DOHH2 (cell line): ENCODE measurements at regions not wholly inside any gene's neighbourhood (a gene's known extent, or its start where the extent isn't known, plus 50 kb on each side); places are given as distances from the start of the nearest gene placed in this dataset.

Experiments used
- H3F3A ChIP-seq: fragments of 200-600 bp; sonication (generic), shearing (Covaris generic); 2 replicates; pipeline ENCODE4 v1.6.0; 2016; ENCODE audit warnings: antibody characterized with exemption, mild to moderate bottlenecking; ENCODE audit not compliant: control insufficient read depth, insufficient read depth
- H3K27ac ChIP-seq: fragments of 200-600 bp; sonication (generic); 2 replicates; pipeline ENCODE4 v1.5.1; 2014; ENCODE audit warnings: low read depth, mild to moderate bottlenecking, low read length, moderate library complexity
- H3K27me3 ChIP-seq: fragments of 200-600 bp; sonication (generic); 2 replicates; pipeline ENCODE4 v1.6.1; 2014; ENCODE audit warnings: mild to moderate bottlenecking, low read length, mixed read lengths; ENCODE audit not compliant: control insufficient read depth
- H3K36me3 ChIP-seq: fragments of 200-600 bp; sonication (generic); 2 replicates; pipeline ENCODE4 v1.6.1; 2014; ENCODE audit warnings: mild to moderate bottlenecking, low read length, moderate library complexity, mixed read lengths; ENCODE audit not compliant: control insufficient read depth
- H3K4me1 ChIP-seq: fragments of 200-600 bp; sonication (generic); 2 replicates; pipeline ENCODE4 v1.6.1; 2014; ENCODE audit warnings: mild to moderate bottlenecking, low read length, mixed read lengths; ENCODE audit not compliant: control insufficient read depth
- H3K4me2 ChIP-seq: fragments of 200-600 bp; sonication (generic); 2 replicates; pipeline ENCODE4 v1.6.0; 2014; ENCODE audit warnings: mild to moderate bottlenecking, low read length, moderate library complexity
- H3K4me3 ChIP-seq: fragments of 200-600 bp; sonication (generic); 2 replicates; pipeline ENCODE4 v1.5.1; 2014; ENCODE audit warnings: mild to moderate bottlenecking, low read length, mixed read lengths
- H3K79me2 ChIP-seq: fragments of 200-600 bp; sonication (generic); 2 replicates; pipeline ENCODE4 v1.6.1; 2014; ENCODE audit warnings: mild to moderate bottlenecking, low read length, mixed read lengths; ENCODE audit not compliant: control insufficient read depth
- H3K9me2 ChIP-seq: fragments of 200-600 bp; sonication (generic); replicated peaks from 2 replicates; pipeline ENCODE4 v1.6.1; 2014; ENCODE audit warnings: mild to moderate bottlenecking, low read length, mixed read lengths; ENCODE audit not compliant: control insufficient read depth
- H3K9me3 ChIP-seq: fragments of 200-600 bp; sonication (generic); 2 replicates; pipeline ENCODE4 v1.6.1; 2014; ENCODE audit warnings: antibody characterized with exemption, low read length, mixed read lengths; ENCODE audit not compliant: control insufficient read depth, insufficient read depth
- H4K20me1 ChIP-seq: fragments of 200-600 bp; sonication (generic); 2 replicates; pipeline ENCODE4 v1.6.0; 2014; ENCODE audit warnings: low read depth, mild to moderate bottlenecking, antibody characterized with exemption, low read length, moderate library complexity; ENCODE audit not compliant: control insufficient read depth, insufficient read depth
- EZH2phosphoT487 ChIP-seq: fragments of 200-600 bp; sonication (generic); IDR thresholded peaks from 2 replicates; pipeline ENCODE4 v1.6.1; 2017; ENCODE audit warnings: borderline replicate concordance, mild to moderate bottlenecking, antibody characterized with exemption, low read length, moderate library complexity, mixed read lengths
- TF ChIP-seq, protein P1 (sequence below): fragments of 200-600 bp; sonication (generic); IDR thresholded peaks from one replicate; pipeline ENCODE4 v1.5.1; 2014; ENCODE audit warnings: antibody characterized with exemption, mild to moderate bottlenecking, low read depth, low read length; ENCODE audit not compliant: poor library complexity, severe bottlenecking

- Histone ChIP-seq H3K36me3 (no peaks in the 10 kb centered on the region), H3K27me3 (peaks cover 38% of the 10 kb centered on the region), H3K9me3 (no peaks in the 10 kb centered on the region), H3K79me2 (no peaks in the 10 kb centered on the region), H3K27ac (no peak overlapping the region), H3F3A (peaks cover 7% of the 10 kb centered on the region; the same call in 1 of the 2 replicates), H3K4me2 (peak overlapping the region; percentile 84), H3K4me3 (peak overlapping the region; percentile 72), H3K4me1 (peaks cover 29% of the 10 kb centered on the region), H4K20me1 (no peaks in the 10 kb centered on the region), H3K9me2 (no peaks in the 10 kb centered on the region)
- TF ChIP-seq, protein P1, sequence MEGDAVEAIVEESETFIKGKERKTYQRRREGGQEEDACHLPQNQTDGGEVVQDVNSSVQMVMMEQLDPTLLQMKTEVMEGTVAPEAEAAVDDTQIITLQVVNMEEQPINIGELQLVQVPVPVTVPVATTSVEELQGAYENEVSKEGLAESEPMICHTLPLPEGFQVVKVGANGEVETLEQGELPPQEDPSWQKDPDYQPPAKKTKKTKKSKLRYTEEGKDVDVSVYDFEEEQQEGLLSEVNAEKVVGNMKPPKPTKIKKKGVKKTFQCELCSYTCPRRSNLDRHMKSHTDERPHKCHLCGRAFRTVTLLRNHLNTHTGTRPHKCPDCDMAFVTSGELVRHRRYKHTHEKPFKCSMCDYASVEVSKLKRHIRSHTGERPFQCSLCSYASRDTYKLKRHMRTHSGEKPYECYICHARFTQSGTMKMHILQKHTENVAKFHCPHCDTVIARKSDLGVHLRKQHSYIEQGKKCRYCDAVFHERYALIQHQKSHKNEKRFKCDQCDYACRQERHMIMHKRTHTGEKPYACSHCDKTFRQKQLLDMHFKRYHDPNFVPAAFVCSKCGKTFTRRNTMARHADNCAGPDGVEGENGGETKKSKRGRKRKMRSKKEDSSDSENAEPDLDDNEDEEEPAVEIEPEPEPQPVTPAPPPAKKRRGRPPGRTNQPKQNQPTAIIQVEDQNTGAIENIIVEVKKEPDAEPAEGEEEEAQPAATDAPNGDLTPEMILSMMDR, result no peak
- no peak for TF ChIP-seq EZH2phosphoT487
Measured at GRCh38 chr20:36093804-36094145, 60.8 kb upstream of the EPB41L1 start.

DNA sequence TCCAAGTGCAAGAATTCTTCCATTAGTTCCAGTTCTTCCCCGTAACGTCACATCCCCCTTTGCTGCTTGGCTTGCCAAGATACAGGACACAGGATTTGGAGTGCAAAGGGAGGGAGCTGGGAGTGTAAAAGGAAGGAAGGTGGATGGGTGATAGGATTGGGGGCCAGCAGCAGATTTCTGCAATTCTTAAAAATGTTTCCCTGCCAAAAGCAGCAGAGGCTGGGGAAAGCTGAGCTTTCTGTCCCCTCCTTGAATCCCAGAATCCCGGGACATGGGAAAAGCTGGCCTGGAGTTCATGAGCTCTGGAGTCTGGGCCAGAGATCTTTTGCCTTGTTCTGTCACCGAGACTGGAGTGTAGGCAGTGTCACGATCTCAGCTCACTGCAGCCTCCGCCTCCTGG lies 60.0 kb upstream of the EPB41L1 start:
- H4K20me1 ChIP-seq, result no peaks in the 10 kb centered on the region
- H3K4me1 ChIP-seq, result peaks cover 36% of the 10 kb centered on the region
- H3K27ac ChIP-seq, result no peak overlapping the region
- H3K9me3 ChIP-seq, result no peaks in the 10 kb centered on the region
- TF ChIP-seq, protein P1, result no peak
- no peak for TF ChIP-seq EZH2phosphoT487
- H3K27me3 ChIP-seq, result peaks cover 38% of the 10 kb centered on the region
- H3K4me3 ChIP-seq, result no peak overlapping the region
- no peak overlapping the region for H3K4me2 ChIP-seq
- no peaks in the 10 kb centered on the region for H3K36me3 ChIP-seq
- H3K79me2 ChIP-seq, result no peaks in the 10 kb centered on the region
- peaks cover 7% of the 10 kb centered on the region; the same call in 1 of the 2 replicates for H3F3A ChIP-seq
- no peaks in the 10 kb centered on the region for H3K9me2 ChIP-seq

GRCh38 chr20:36096435-36096834 lies 58.1 kb upstream of the EPB41L1 start:
- no peaks in the 10 kb centered on the region for H3K79me2 ChIP-seq
- peaks cover 38% of the 10 kb centered on the region for H3K4me1 ChIP-seq
- no peaks in the 10 kb centered on the region for H3K36me3 ChIP-seq
- no peak overlapping the region for H3K4me3 ChIP-seq
- TF ChIP-seq, protein P1, result no peak
- TF ChIP-seq EZH2phosphoT487, result no peak
- H3K27me3 ChIP-seq, result peaks cover 30% of the 10 kb centered on the region
- H3K27ac ChIP-seq, result no peak overlapping the region
- H4K20me1 ChIP-seq, result no peaks in the 10 kb centered on the region
- peaks cover 7% of the 10 kb centered on the region; the same call in 1 of the 2 replicates for H3F3A ChIP-seq
- H3K9me2 ChIP-seq, result no peaks in the 10 kb centered on the region
- no peaks in the 10 kb centered on the region for H3K9me3 ChIP-seq
- no peak overlapping the region for H3K4me2 ChIP-seq
